ENCODE measurements at regions not wholly inside any gene's neighbourhood (a gene's known extent, or its start where the extent isn't known, plus 50 kb on each side); places are given as distances from the start of the nearest gene placed in this dataset.

- no peak for TF ChIP-seq CTCF (IDR thresholded peaks at IDR 0.05; ENCODE audit: low read length, missing control alignments)
- H3K4me3 ChIP-seq (replicated peaks; ENCODE audit: low read depth, low read length) = no peak overlapping the region
- DNase-seq (ENCODE audit: low read depth) = no peak
Measured at GRCh38 chr2:67798541-67799160, 264.2 kb downstream of the C1D start.

GRCh38 chr2:67799886-67800285, 262.9 kb downstream of the C1D start:
- no peak overlapping the region for H3K4me3 ChIP-seq (replicated peaks; ENCODE audit: low read depth, low read length)
- DNase-seq (ENCODE audit: low read depth) = no peak
- no peak for TF ChIP-seq CTCF (IDR thresholded peaks at IDR 0.05; ENCODE audit: low read length, missing control alignments)

- no peak for TF ChIP-seq CTCF (IDR thresholded peaks at IDR 0.05; ENCODE audit: low read length, missing control alignments)
- DNase-seq (ENCODE audit: low read depth) = no peak
- H3K4me3 ChIP-seq (replicated peaks; ENCODE audit: low read depth, low read length) = no peak overlapping the region
Measured at GRCh38 chr2:67802291-67802690, 260.5 kb downstream of the C1D start.

- no peak for TF ChIP-seq CTCF (IDR thresholded peaks at IDR 0.05; ENCODE audit: low read length, missing control alignments)
- no peak overlapping the region for H3K4me3 ChIP-seq (replicated peaks; ENCODE audit: low read depth, low read length)
- DNase-seq (ENCODE audit: low read depth) = no peak
Measured at GRCh38 chr2:67802824-67803223, 260.0 kb downstream of the C1D start.

GRCh38 chr2:67806816-67807215, 256.0 kb downstream of the C1D start:
- TF ChIP-seq CTCF (IDR thresholded peaks at IDR 0.05; ENCODE audit: low read length, missing control alignments) = no peak
- no peak overlapping the region for H3K4me3 ChIP-seq (replicated peaks; ENCODE audit: low read depth, low read length)
- DNase-seq (ENCODE audit: low read depth) = no peak

- TF ChIP-seq CTCF (IDR thresholded peaks at IDR 0.05; ENCODE audit: low read length, missing control alignments) = no peak
- DNase-seq (ENCODE audit: low read depth) = no peak
- H3K4me3 ChIP-seq (replicated peaks; ENCODE audit: low read depth, low read length) = no peak overlapping the region
Measured at GRCh38 chr2:67808112-67808511, 254.7 kb downstream of the C1D start.

GRCh38 chr2:67812682-67813081, 250.1 kb downstream of the C1D start:
- TF ChIP-seq CTCF (IDR thresholded peaks at IDR 0.05; ENCODE audit: low read length, missing control alignments) = no peak
- H3K4me3 ChIP-seq (replicated peaks; ENCODE audit: low read depth, low read length) = no peak overlapping the region
- no peak for DNase-seq (ENCODE audit: low read depth)
